Activated naive CD4-positive, alpha-beta T cell treated with anti-CD3 and anti-CD28 coated beads for 36 hours (primary cell): ENCODE measurements at regions not wholly inside any gene's neighbourhood (a gene's known extent, or its start where the extent isn't known, plus 50 kb on each side); places are given as distances from the start of the nearest gene placed in this dataset.
"Not testable (repeated sequence)": the region's sequence is repeated elsewhere in the genome, so short reads cannot be mapped to it uniquely, and the experiment has no call there.

Experiments
- CTCF ChIA-PET: fragments of 350-600 bp; sonication (Branson Sonifier 250); formaldehyde crosslinking; loops from one replicate; lab custom pipeline; 2021; ENCODE audit warnings: antibody characterized with exemption; lab: Charles Lee
- DNase-seq: peaks from one replicate; pipeline ENCODE4 v3.0.0-alpha.2; 2020
- H3K27ac Mint-ChIP-seq: one replicate; pipeline ENCODE4 v1.8.0; 2021; ENCODE audit warnings: mild to moderate bottlenecking, mixed read lengths
- H3K27me3 Mint-ChIP-seq: one replicate; pipeline ENCODE4 v1.8.0; 2021; ENCODE audit warnings: low read depth, mixed read lengths
- H3K36me3 Mint-ChIP-seq: one replicate; pipeline ENCODE4 v1.8.0; 2021; ENCODE audit warnings: low read depth, mixed read lengths
- H3K4me1 Mint-ChIP-seq: one replicate; pipeline ENCODE4 v1.8.0; 2021; ENCODE audit warnings: low read depth, mixed read lengths
- H3K4me3 Mint-ChIP-seq: one replicate; pipeline ENCODE4 v1.8.0; 2021; ENCODE audit warnings: mild to moderate bottlenecking, moderate library complexity, mixed read lengths
- H3K9me3 Mint-ChIP-seq: one replicate; pipeline ENCODE4 v1.8.0; 2021; ENCODE audit warnings: mixed read lengths
- intact Hi-C: fragments of 100-400 bp; cut with micrococcal nuclease; formaldehyde crosslinking; loops from one replicate; pipeline ENCODE4 v1.15.1; 2023

GRCh38 chr9:42656789-42657188, 473.3 kb downstream of the SPATA31A6 start:
- H3K4me3 Mint-ChIP-seq, H3K4me1 Mint-ChIP-seq, H3K27me3 Mint-ChIP-seq, H3K36me3 Mint-ChIP-seq, DNase-seq, intact Hi-C loops, H3K9me3 Mint-ChIP-seq, CTCF ChIA-PET, H3K27ac Mint-ChIP-seq: not testable (repeated sequence)

- H3K36me3 Mint-ChIP-seq, H3K4me1 Mint-ChIP-seq, intact Hi-C loops, H3K27me3 Mint-ChIP-seq, H3K4me3 Mint-ChIP-seq, CTCF ChIA-PET, H3K9me3 Mint-ChIP-seq, H3K27ac Mint-ChIP-seq, DNase-seq: not testable (repeated sequence)
Measured at GRCh38 chr9:42657496-42657895, 474.0 kb downstream of the SPATA31A6 start.

GRCh38 chr9:42697146-42697545, 513.7 kb downstream of the SPATA31A6 start:
- intact Hi-C loops, CTCF ChIA-PET, H3K4me3 Mint-ChIP-seq, H3K9me3 Mint-ChIP-seq, H3K27ac Mint-ChIP-seq, H3K36me3 Mint-ChIP-seq, H3K4me1 Mint-ChIP-seq, DNase-seq, H3K27me3 Mint-ChIP-seq: not testable (repeated sequence)

GRCh38 chr9:42702890-42703289, 519.4 kb downstream of the SPATA31A6 start:
- H3K4me3 Mint-ChIP-seq, H3K9me3 Mint-ChIP-seq, DNase-seq: not testable (repeated sequence)

GRCh38 chr9:42724841-42725835, 541.7 kb downstream of the SPATA31A6 start:
- peak; percentile 34 for DNase-seq
- CTCF ChIA-PET, H3K4me3 Mint-ChIP-seq: not testable (repeated sequence)

More at GRCh38 chr9:42702890-42703289, 519.4 kb downstream of the SPATA31A6 start:
- H3K36me3 Mint-ChIP-seq, intact Hi-C loops, H3K27ac Mint-ChIP-seq, CTCF ChIA-PET, H3K4me1 Mint-ChIP-seq, H3K27me3 Mint-ChIP-seq: not testable (repeated sequence)

GRCh38 chr9:42743030-42743814, 559.8 kb downstream of the SPATA31A6 start:
- H3K4me1 Mint-ChIP-seq, intact Hi-C loops, H3K27me3 Mint-ChIP-seq, H3K27ac Mint-ChIP-seq, H3K36me3 Mint-ChIP-seq, H3K4me3 Mint-ChIP-seq, CTCF ChIA-PET, H3K9me3 Mint-ChIP-seq: not testable (repeated sequence)
- peak; percentile 68 for DNase-seq

More at GRCh38 chr9:42724841-42725835, 541.7 kb downstream of the SPATA31A6 start:
- intact Hi-C loops, H3K27ac Mint-ChIP-seq, H3K36me3 Mint-ChIP-seq, H3K9me3 Mint-ChIP-seq, H3K4me1 Mint-ChIP-seq, H3K27me3 Mint-ChIP-seq: not testable (repeated sequence)

- H3K27ac Mint-ChIP-seq, DNase-seq, H3K27me3 Mint-ChIP-seq, CTCF ChIA-PET, intact Hi-C loops, H3K4me3 Mint-ChIP-seq, H3K9me3 Mint-ChIP-seq, H3K4me1 Mint-ChIP-seq, H3K36me3 Mint-ChIP-seq: not testable (repeated sequence)
Measured at GRCh38 chr9:42757251-42757650, 573.8 kb downstream of the SPATA31A6 start.

GRCh38 chr9:42759320-42759719, 575.9 kb downstream of the SPATA31A6 start:
- H3K27ac Mint-ChIP-seq, H3K9me3 Mint-ChIP-seq, H3K4me1 Mint-ChIP-seq, H3K27me3 Mint-ChIP-seq, intact Hi-C loops, CTCF ChIA-PET, H3K36me3 Mint-ChIP-seq, H3K4me3 Mint-ChIP-seq: not testable (repeated sequence)
- DNase-seq = peak; percentile 14

GRCh38 chr9:42782201-42782600, 598.7 kb downstream of the SPATA31A6 start:
- intact Hi-C loops, DNase-seq, H3K27me3 Mint-ChIP-seq, H3K36me3 Mint-ChIP-seq, H3K27ac Mint-ChIP-seq, H3K4me3 Mint-ChIP-seq, H3K9me3 Mint-ChIP-seq, H3K4me1 Mint-ChIP-seq, CTCF ChIA-PET: not testable (repeated sequence)

- H3K4me3 Mint-ChIP-seq, H3K27me3 Mint-ChIP-seq, H3K9me3 Mint-ChIP-seq, H3K4me1 Mint-ChIP-seq, H3K36me3 Mint-ChIP-seq, DNase-seq, H3K27ac Mint-ChIP-seq, intact Hi-C loops, CTCF ChIA-PET: not testable (repeated sequence)
Measured at GRCh38 chr9:42792725-42793124, 609.3 kb downstream of the SPATA31A6 start.

GRCh38 chr9:42798571-42798970, 615.1 kb downstream of the SPATA31A6 start:
- H3K27me3 Mint-ChIP-seq, H3K4me1 Mint-ChIP-seq, H3K27ac Mint-ChIP-seq, H3K4me3 Mint-ChIP-seq, CTCF ChIA-PET, intact Hi-C loops, H3K9me3 Mint-ChIP-seq, H3K36me3 Mint-ChIP-seq: not testable (repeated sequence)
- DNase-seq = peak; percentile 7

- H3K4me3 Mint-ChIP-seq, H3K9me3 Mint-ChIP-seq, CTCF ChIA-PET, intact Hi-C loops, H3K36me3 Mint-ChIP-seq, H3K27me3 Mint-ChIP-seq, H3K27ac Mint-ChIP-seq, H3K4me1 Mint-ChIP-seq, DNase-seq: not testable (repeated sequence)
Measured at GRCh38 chr9:42802716-42803115, 619.3 kb downstream of the SPATA31A6 start.
